GM18870 (cell line): ENCODE measurements at regions not wholly inside any gene's neighbourhood (a gene's known extent, or its start where the extent isn't known, plus 50 kb on each side); places are given as distances from the start of the nearest gene placed in this dataset.

ENCODE experiments used
- ATAC-seq: cut with Tn5 transposase; IDR thresholded peaks from one replicate; pipeline ENCODE4 v1.9.1; 2021; ENCODE audit warnings: moderate library complexity; ENCODE audit not compliant: unreplicated experiment

GRCh38 chr7:47045207-47046051 lies 536.5 kb downstream of the TNS3 start:
- ATAC-seq: no peak

DNA sequence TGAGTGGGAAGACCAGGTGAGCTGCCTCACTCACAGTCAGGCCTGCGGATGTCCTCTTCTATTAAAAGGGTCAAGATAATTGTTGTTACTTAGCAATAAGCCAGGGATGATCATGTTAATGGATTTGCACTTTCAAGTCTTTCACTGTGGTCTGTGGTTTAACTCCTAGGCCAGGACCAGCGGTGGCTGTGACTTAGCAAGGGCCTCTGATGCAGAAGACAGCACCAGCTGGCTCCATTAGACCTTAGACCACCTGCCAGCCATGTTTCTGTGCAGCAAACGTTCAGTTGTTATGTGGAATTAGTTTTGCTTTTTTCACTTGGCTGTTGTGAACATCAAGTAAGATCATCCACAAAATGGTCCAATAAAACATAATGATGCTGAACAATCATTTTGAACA lies 537.3 kb downstream of the TNS3 start:
- no peak for ATAC-seq

DNA sequence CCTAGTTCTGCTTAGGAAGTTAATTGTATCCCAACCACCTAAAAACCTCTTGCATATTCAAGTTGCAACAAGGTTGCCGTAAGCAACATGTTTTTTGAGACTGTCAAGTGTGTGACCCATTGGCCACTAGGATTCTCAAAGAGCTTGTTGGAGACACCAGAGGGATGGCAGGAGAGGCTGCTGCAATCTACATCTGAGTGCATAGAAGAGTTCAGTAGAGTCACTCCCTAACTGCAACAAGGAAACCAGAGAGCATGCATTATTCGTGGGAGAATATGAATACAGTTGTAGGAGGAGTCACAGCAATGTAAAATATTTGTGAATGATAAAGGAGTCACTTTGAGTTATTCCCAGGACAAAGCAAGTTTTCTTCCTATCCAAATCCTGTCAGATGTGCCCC lies 538.6 kb downstream of the TNS3 start:
- no peak for ATAC-seq

GRCh38 chr7:47042669-47043068 lies 539.2 kb downstream of the TNS3 start:
- ATAC-seq: no peak

DNA sequence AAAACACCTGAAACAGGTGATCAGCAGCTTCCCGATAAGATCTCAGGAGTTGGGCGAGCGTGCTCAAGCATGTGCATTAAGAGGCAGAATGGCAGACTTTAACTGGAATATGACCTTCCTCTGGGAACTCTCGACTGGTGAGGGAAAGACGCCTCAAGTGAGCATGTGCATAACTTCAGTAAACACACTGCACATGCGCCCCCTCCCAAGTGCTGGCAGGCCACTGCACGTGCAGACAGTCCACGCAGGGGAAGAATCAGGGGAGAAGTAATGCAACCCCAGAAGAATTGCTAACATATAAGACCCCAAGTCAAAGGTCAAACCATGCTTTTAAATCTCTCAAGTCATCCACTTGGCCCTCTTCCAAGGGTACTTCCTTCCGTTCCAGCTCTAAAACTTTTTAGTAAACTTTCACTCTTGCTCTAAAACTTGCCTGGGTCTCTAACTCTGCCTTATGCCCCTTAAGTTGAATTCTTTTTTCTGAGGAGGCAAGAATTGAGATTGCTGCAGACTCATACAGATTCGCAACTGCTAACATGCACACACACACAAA lies 541.0 kb downstream of the TNS3 start:
- ATAC-seq: no peak

- ATAC-seq: no peak
Measured at GRCh38 chr7:47039904-47040303, 542.0 kb downstream of the TNS3 start.

- ATAC-seq: no peak
Measured at GRCh38 chr7:47039089-47039648, 542.7 kb downstream of the TNS3 start.

GRCh38 chr7:47038621-47039020 lies 543.3 kb downstream of the TNS3 start:
- no peak for ATAC-seq

DNA sequence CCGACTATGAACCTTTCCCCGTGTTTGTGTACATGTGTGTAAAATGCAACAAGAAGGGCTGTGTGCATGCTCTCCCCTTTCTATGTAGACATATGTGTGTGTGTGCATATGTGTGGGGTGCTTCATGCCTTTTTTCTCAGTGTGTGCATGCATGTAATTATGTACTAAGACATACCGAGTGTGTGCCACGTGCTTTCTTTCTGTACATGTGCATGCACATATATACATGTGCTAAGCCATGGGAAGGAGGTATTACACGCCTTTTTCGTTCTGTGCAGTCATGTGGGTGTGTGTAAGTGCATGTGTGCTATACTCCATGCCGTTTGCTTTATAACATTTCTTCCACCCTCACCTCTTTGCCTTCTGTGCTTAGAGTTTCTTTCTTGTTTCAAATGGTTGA lies 544.3 kb downstream of the TNS3 start:
- ATAC-seq: no peak

DNA sequence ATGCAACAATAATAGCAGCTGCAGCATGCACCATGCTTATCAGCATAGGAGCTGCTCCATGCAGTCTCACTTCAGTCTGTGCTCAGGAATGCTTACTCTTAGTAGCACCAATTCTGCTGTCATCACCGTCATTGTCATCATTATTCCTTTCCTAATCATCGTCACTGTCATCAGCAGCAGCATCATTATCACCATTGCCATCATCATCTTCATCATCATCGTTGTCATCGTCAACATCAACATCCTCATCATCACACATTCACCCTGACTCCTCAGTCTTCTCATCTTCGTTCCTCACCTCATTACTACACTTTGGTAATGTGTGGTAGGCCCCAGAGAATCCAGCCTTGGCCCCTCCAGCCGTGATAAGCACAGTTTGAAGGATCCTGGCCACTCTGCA lies 545.0 kb downstream of the TNS3 start:
- no peak for ATAC-seq

DNA sequence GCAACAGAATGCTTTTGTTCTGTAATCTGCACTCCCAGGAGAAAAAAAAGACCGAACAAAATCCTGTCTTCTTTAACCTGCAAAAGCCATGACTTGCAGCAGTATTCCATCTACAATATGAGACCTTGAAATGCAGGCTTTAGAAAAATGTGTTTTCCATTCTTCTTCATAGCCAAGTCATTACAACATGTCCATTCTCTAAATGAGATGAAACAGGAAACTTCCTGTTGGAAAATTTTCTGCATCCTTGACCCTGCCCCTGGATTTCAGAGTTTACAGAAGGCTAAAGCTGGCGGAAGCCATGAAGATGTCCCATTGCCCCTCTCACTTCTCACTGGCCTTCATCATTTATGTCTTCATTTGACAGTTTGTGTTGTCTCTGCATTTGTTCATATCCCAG lies 546.4 kb downstream of the TNS3 start:
- no peak for ATAC-seq

DNA sequence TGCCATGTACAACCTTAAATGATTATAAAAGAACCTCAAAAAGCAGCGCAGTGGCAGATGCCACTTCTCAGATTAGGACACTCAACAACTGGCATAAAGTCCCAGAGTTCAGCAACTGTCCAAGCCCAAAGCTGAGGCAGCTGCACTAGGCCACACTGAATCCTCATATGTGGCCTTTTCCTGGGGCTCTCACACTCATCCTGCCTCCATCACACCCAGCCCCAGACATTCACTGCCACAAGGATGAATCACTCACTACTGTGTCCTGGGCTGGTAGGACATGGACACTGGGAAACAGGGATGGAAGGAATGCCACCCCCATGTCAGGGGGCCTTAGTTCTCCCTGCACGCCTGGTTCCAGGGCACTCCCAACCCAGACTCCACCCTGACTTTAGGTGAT lies 547.7 kb downstream of the TNS3 start:
- no peak for ATAC-seq

- no peak for ATAC-seq
Measured at GRCh38 chr7:47032536-47032908, 549.4 kb downstream of the TNS3 start.

DNA sequence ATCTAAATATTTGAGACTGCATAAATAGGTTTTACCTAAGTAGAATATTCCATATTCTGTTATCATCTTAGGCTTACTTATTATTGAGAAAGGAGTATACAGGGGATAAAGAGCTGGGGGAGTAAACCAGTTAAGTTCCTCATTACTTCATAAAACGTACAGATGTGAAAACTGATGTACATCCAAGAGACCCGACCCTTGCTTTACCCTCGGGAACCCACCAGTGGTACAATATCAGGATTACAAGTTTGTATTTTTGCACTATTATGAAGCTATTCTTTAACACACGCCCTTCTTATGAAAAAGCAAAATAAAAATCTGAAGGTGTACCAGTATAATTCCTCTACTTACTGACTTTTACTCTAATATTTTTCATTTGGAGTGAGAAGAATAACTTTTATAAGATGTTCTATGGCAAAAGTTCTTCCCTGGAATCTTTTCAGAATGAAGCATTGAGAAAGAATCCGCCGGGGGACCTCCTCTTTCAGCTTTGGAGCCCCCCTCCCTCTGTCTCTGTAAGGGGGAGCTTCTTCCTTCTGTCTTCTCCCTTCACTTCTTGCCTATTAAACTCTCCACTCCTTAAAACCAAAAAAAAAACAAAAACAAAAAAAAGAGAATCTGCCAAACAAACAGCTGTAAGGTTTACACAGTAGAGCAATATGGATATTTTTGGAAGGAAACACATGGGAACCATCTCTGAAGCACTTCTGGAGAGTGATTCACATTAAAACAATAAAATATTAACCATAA lies 550.0 kb downstream of the TNS3 start:
- no peak for ATAC-seq

- no peak for ATAC-seq
Measured at GRCh38 chr7:47028284-47028683, 553.6 kb downstream of the TNS3 start.

- ATAC-seq: no peak
Measured at GRCh38 chr7:47027695-47028240, 554.1 kb downstream of the TNS3 start.

GRCh38 chr7:47026780-47027361 lies 555.0 kb downstream of the TNS3 start:
- ATAC-seq: no peak

DNA sequence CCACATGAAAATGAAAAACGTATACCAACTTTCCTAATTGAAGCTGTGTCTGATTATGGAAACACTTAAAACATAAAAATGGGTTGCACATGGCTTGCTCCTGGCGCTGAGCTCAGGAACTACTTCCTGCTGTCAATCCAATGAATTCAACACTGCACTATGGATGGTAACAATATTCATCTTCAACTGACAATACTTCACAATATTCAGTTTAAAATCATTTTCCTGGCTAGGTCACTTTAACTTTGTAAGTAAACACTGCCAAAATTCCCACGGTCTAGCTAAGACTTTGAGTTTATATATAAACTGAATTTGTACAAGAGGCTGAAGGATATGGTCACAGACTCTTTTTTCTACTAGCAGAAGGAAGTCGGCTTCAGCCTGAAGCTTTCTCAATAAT lies 556.9 kb downstream of the TNS3 start:
- ATAC-seq: no peak

DNA sequence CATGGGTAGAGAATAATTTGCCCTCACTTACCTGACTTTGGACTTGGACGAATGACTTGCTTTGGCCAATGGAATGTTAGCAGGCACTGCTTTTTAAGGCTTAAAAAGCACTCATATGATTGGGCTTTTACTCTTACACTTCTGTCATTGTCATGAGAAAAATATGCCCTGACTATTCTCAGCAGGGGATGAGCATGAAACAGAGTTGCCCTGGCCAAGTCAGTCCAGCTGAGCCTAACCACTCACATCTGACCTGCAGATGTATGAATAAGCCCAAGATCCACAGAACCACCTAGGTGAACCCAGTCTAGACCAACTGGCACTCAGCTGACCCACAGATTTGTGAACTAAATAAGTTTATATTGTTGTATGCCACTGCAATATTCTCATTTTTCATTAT lies 573.5 kb downstream of the TNS3 start:
- no peak for ATAC-seq

- no peak for ATAC-seq
Measured at GRCh38 chr7:47007471-47007870, 574.4 kb downstream of the TNS3 start.

GRCh38 chr7:47000561-47000960 lies 581.4 kb downstream of the TNS3 start:
- no peak for ATAC-seq
